ENCODE measurements at regions not wholly inside any gene's neighbourhood (a gene's known extent, or its start where the extent isn't known, plus 50 kb on each side); places are given as distances from the start of the nearest gene placed in this dataset.

- DNase-seq: no peak
Observed at GRCh38 chr18:51862051-51862715, 477.8 kb upstream of the DCC start.

- no peak for DNase-seq
Observed at GRCh38 chr18:51864219-51864965, 475.6 kb upstream of the DCC start.

GRCh38 chr18:51865538-51865937, 474.5 kb upstream of the DCC start:
- no peak for DNase-seq

- no peak for DNase-seq
Observed at GRCh38 chr18:51867767-51868166, 472.2 kb upstream of the DCC start.

GRCh38 chr18:51878724-51879123, 461.3 kb upstream of the DCC start:
- DNase-seq: no peak

GRCh38 chr18:51879329-51879728, 460.7 kb upstream of the DCC start:
- peak; percentile 4 for DNase-seq

DNA sequence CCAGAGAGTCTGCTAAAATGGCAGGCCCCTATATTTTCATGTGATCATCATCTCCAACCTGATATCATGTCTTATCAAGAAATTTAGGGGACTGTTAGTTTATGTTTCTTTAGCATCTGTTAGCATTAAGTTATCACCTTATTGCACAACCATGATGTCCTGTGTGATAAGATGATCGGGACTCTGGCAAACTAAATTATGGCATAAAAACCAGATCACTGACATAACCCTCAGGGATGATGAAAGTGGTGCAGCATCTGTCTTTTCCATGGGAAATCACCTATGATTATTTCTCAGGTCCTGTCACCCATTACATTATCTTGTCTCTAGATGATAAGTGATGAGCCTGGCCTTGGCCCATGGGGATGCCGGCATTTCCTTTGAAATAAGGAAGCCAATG, 458.6 kb upstream of the DCC start:
- no peak for DNase-seq

DNA sequence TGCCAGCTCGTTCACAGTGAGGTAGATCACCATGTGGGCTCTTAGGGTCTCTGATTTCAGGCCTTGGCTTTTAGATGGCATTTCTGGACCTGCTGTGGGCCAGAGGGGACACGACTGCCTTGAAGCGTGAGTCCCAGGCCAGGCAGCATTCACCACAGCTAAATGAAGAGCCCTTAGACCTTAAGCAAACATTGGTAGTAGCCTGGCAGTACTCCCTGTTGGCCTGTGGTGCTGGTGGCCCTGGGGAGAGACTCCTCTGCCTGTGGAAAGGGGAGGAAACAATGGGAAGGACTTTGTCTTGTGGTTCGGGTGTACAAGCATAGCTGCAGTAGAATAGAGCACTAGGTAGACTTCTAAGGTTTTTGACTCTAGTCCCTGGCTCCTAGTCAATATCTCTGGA, 456.0 kb upstream of the DCC start:
- DNase-seq: no peak

DNA sequence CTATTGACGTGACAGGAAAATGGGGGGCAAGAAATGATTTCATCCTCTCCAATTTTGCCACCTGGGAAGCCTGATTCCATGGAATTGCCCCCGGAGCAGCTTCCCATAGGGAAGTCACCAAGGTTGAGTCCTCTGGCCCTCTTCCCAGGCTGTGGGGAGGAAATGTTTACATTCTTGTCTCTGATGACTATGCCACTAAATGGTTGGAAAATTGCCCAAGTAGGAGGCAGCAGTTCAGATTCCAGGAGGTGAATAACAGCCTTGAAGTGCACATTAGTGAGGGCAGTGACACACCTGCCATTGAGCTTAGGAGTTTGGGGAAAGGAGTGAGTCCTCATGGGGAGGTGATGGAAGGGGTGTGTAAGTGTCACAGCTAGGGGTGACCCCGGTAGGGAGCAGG, 449.2 kb upstream of the DCC start:
- DNase-seq: no peak

DNA sequence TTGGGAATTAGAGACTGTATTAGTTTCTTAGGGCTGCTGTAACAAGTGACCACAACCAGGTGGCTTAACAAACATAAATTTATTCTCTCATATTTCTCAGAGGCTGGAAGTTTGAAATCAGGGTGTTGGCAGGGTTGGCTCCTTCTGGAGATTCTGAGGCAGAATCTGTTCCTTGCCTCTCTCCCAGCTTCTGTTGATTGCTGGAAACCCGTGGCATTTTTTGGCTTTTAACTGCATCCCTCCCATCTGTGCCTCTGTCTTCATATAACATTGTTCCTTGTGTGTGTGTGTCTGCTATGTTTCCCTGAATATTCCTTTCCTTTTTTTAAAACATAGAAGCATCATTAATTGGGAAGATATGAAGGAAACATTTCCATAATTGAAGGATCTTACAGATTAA, 448.1 kb upstream of the DCC start:
- DNase-seq: no peak

GRCh38 chr18:51897884-51898283, 442.1 kb upstream of the DCC start:
- DNase-seq: no peak

GRCh38 chr18:51907687-51908597, 432.1 kb upstream of the DCC start:
- DNase-seq: no peak

GRCh38 chr18:51908598-51908944, 431.4 kb upstream of the DCC start:
- DNase-seq: no peak

- DNase-seq: no peak
Observed at GRCh38 chr18:51911584-51911983, 428.4 kb upstream of the DCC start.

- no peak for DNase-seq
Observed at GRCh38 chr18:51912381-51912780, 427.6 kb upstream of the DCC start.

DNA sequence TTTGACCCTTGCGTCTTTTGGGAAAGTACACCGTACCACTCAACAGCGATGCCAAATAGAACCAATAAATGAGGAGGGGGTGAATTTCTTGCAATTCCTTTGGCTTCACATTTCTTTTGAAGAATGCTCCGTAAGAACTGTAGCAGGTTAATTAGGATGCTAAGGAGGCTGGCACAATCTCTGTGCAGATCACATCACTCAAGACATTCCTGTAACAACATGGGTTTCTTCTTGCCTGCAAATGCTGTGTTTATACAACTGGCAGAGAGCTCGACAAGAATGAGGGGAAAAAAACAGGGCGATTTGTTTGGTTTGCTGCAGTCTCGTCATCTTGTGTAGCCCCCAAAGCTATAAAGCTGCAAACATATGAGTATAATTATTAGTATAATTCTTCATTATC, 424.8 kb upstream of the DCC start:
- DNase-seq: no peak

- DNase-seq: no peak
Observed at GRCh38 chr18:51921862-51922261, 418.1 kb upstream of the DCC start.

DNA sequence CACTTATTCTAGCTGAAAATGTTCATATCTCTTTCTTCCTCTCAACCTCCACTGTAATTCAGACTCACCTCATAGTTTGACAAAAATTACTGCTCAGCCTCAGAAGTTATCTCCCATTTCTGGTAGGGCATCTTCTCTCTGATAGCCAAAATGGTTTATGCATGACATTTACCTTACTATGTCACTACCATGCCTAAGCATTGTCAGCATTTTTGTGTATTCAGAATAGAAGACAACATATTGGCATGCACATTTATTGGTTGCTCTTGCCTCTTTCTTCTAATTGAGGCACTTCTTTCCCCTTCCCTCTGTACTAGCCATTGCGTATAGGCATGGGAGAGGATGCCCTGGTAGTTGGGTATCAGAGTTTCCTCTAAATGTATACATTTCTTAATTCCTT, 406.1 kb upstream of the DCC start:
- no peak for DNase-seq

GRCh38 chr18:51936115-51936514, 403.9 kb upstream of the DCC start:
- no peak for DNase-seq

DNA sequence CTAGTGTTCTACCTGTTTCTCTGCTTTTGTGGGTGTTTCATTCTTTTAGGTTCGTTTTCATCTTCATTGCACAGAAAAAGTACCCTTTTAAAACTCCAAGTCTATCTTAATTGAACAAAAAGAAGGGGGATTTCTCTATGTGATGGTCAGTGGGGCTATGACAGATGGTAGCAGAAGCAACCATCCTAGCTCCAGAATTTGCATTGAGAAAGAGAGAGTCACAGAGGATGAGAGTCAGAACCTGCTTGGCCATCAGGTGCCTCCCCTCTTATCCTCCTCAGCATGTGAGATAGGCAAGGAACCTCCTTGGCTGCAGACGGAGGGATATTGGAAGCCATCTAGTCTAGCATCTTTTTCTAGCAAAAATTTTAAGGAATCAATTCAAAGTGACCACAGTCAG, 398.0 kb upstream of the DCC start:
- no peak for DNase-seq

GRCh38 chr18:51943281-51943680, 396.7 kb upstream of the DCC start:
- no peak for DNase-seq

GRCh38 chr18:51946946-51947345, 393.1 kb upstream of the DCC start:
- no peak for DNase-seq

DNA sequence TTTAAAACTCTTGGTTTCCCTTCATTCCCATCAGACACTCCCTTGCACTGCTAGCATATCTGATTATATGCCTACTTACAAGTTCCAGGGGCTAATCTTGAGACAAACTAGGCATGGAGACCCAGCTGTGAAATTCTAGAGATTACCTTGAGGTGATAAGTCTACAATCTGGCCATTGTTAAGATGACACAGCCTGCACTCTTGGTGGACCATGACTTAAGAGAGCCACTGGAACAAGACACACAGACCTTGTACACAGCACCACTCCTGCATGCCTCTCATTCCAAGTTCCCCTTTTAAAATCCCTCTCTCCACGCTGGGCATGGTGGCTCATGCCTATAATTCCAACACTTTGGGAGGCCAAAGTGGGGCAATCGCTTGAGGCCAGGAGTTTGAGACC, 387.2 kb upstream of the DCC start:
- DNase-seq: no peak

DNA sequence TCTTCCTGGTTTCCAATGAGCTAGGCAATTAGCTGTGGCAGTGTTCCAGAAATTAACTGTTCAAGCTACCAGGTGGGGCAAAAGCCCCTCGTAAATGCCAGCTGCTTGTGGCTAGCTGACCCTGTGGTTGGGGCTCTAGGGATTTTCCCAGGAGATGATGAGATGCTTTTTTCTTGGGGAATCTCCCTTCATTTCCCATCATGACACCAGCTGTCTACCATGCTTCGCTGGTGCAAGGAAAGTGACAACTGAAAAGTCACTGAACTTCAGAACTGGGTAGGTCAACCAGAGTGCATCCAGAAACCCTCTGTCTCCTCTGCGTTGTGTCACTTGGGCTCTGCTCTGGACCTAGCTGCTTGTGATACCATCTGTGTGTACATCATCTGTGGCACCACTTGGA, 386.5 kb upstream of the DCC start:
- no peak for DNase-seq

Measured in MV-4-11 (cell line).